HG03103 (cell line): ENCODE measurements at regions not wholly inside any gene's neighbourhood (a gene's known extent, or its start where the extent isn't known, plus 50 kb on each side); places are given as distances from the start of the nearest gene placed in this dataset.
A peak's percentile ranks its signal among the peaks of the same experiment; 100 is the strongest.
"Not testable (repeated sequence)": the region's sequence is repeated elsewhere in the genome, so short reads cannot be mapped to it uniquely, and the experiment has no call there.

Experiments used
- ATAC-seq: cut with Tn5 transposase; IDR thresholded peaks from one replicate; pipeline ENCODE4 v1.9.1; 2021; ENCODE audit warnings: low read depth; ENCODE audit not compliant: unreplicated experiment

GRCh38 chr17:68097161-68097805 lies 61.7 kb downstream of the KPNA2 start:
- ATAC-seq, result no peak

GRCh38 chr17:68099341-68099753 lies 63.8 kb downstream of the KPNA2 start:
- not testable (repeated sequence) for ATAC-seq

GRCh38 chr17:68100000-68100641 lies 64.6 kb downstream of the KPNA2 start:
- ATAC-seq, result no peak

- peak; percentile 60 for ATAC-seq
Observed at GRCh38 chr17:68101075-68101986, 65.8 kb downstream of the KPNA2 start.

GRCh38 chr17:68101987-68102314 lies 66.4 kb downstream of the KPNA2 start:
- no peak for ATAC-seq

- no peak for ATAC-seq
Observed at GRCh38 chr17:68102318-68102758, 66.8 kb downstream of the KPNA2 start.

GRCh38 chr17:68103148-68103547 lies 67.6 kb downstream of the KPNA2 start:
- ATAC-seq, result no peak

GRCh38 chr17:68106085-68106484 lies 70.5 kb downstream of the KPNA2 start:
- ATAC-seq, result no peak

- ATAC-seq, result no peak
Observed at GRCh38 chr17:68107373-68107772, 71.8 kb downstream of the KPNA2 start.

GRCh38 chr17:68108313-68109000 lies 72.9 kb downstream of the KPNA2 start:
- no peak for ATAC-seq

- not testable (repeated sequence) for ATAC-seq
Observed at GRCh38 chr17:68109404-68109803, 73.9 kb downstream of the KPNA2 start.

- ATAC-seq, result not testable (repeated sequence)
Observed at GRCh38 chr17:68116211-68116610, 80.7 kb downstream of the KPNA2 start.

GRCh38 chr17:68122587-68122986 lies 87.1 kb downstream of the KPNA2 start:
- ATAC-seq, result no peak

- ATAC-seq, result no peak
Observed at GRCh38 chr17:68125111-68125870, 89.8 kb downstream of the KPNA2 start.

GRCh38 chr17:68127914-68128313 lies 92.4 kb downstream of the KPNA2 start:
- no peak for ATAC-seq

GRCh38 chr17:68131456-68131855 lies 95.9 kb downstream of the KPNA2 start:
- no peak for ATAC-seq

- no peak for ATAC-seq
Observed at GRCh38 chr17:68133346-68134045, 98.0 kb downstream of the KPNA2 start.

- no peak for ATAC-seq
Observed at GRCh38 chr17:68134046-68134637, 98.6 kb downstream of the KPNA2 start.

GRCh38 chr17:68134731-68135130 lies 99.2 kb downstream of the KPNA2 start:
- ATAC-seq, result no peak
